ENCODE measurements at regions not wholly inside any gene's neighbourhood (a gene's known extent, or its start where the extent isn't known, plus 50 kb on each side); places are given as distances from the start of the nearest gene placed in this dataset.

DNA sequence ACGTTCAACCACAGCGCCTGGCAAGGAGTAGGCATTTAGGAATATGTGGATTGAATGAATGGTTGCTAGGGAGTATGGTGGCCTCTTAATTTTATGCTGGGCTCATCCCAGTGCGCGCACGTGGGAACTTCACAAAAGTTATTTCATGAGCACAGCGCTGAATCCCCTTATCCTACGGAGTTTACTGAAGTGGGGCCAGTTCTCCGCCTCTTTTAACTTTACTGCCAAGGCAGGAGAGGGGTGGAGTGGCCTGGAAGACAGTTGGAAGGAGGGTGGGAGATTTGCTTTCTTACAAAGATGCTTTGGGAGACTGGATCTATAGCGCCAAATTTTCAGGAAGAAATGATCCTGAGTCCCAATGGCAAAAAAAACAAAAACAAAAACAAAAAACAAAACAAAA is 326.5 kb downstream of the SH3GL2 start:
- ChIA-PET POLR2A (no interaction called here), CTCF (no interaction called here)
- 35% methylated on average over 2 of the region's 9 CpGs for WGBS (ENCODE audit: insufficient coverage)
- no peaks in the 10 kb centered on the region for H3K79me2 ChIP-seq (ENCODE audit: control insufficient read depth, insufficient read depth, low read length)
- peaks cover 25% of the 10 kb centered on the region for H3K27me3 Mint-ChIP-seq
- no peak overlapping the region for H3K4me3 Mint-ChIP-seq
- no peak overlapping the region for H3K4me3 ChIP-seq (ENCODE audit: control extremely low read depth in 1 of 5, extremely low read depth in 1 of 5, insufficient read depth in 1 of 5, low read depth in 2 of 5, low read length in 4 of 5)
- no peaks in the 10 kb centered on the region for H4K20me1 ChIP-seq (ENCODE audit: control insufficient read depth, insufficient read depth, low read length, poor library complexity, severe bottlenecking)
- ATAC-seq (ENCODE audit: low read depth) (no peak), DNase-seq (no peak)
- no peaks in the 10 kb centered on the region for H3K9me3 Mint-ChIP-seq (ENCODE audit: insufficient read depth)
- peaks cover 0 to 17% (median 0%) of the 10 kb centered on the region in 3 donors for H3K9me3 ChIP-seq (ENCODE audit: control extremely low read depth in 1 of 3, control insufficient read depth in 2 of 3, insufficient read depth in 1 of 3, low read length in 2 of 3)
- H3K9ac ChIP-seq (ENCODE audit: low read length) = no peak overlapping the region
- H3K27ac Mint-ChIP-seq = no peak overlapping the region
- TF ChIP-seq EZH2 (IDR thresholded peaks at IDR 0.05; ENCODE audit: borderline replicate concordance, insufficient read depth, low read depth, low read length, poor library complexity, severe bottlenecking) = no peak
- TF ChIP-seq, protein P1, sequence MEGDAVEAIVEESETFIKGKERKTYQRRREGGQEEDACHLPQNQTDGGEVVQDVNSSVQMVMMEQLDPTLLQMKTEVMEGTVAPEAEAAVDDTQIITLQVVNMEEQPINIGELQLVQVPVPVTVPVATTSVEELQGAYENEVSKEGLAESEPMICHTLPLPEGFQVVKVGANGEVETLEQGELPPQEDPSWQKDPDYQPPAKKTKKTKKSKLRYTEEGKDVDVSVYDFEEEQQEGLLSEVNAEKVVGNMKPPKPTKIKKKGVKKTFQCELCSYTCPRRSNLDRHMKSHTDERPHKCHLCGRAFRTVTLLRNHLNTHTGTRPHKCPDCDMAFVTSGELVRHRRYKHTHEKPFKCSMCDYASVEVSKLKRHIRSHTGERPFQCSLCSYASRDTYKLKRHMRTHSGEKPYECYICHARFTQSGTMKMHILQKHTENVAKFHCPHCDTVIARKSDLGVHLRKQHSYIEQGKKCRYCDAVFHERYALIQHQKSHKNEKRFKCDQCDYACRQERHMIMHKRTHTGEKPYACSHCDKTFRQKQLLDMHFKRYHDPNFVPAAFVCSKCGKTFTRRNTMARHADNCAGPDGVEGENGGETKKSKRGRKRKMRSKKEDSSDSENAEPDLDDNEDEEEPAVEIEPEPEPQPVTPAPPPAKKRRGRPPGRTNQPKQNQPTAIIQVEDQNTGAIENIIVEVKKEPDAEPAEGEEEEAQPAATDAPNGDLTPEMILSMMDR (IDR thresholded peaks at IDR 0.05) = no peak
- H2AFZ ChIP-seq (ENCODE audit: insufficient read depth, low read depth, low read length, poor library complexity, severe bottlenecking) = no peak overlapping the region
- intact Hi-C loops (cut with micrococcal nuclease) = no loop called here
- H3K27me3 ChIP-seq (replicated peaks in 1 of 4; ENCODE audit: control extremely low read depth in 1 of 4, control insufficient read depth in 3 of 4, insufficient read depth in 4 of 4, low read length in 3 of 4) = peaks cover 0 to 19% (median 3%) of the 10 kb centered on the region in 4 experiments
- no peaks in the 10 kb centered on the region for H3K4me1 Mint-ChIP-seq
- no peaks in the 10 kb centered on the region for H3K4me1 ChIP-seq (ENCODE audit: control insufficient read depth in 2 of 2, insufficient read depth in 2 of 2, low read length in 2 of 2)
- H3K36me3 ChIP-seq (replicated peaks in 1 of 2; ENCODE audit: control extremely low read depth in 1 of 2, control insufficient read depth in 1 of 2, extremely low read depth in 1 of 2, insufficient read depth in 2 of 2, low read length in 1 of 2) = no peaks in the 10 kb centered on the region
- H3K27ac ChIP-seq (ENCODE audit: low read length in 2 of 2) = no peak overlapping the region
- H3K4me2 ChIP-seq (replicated peaks; ENCODE audit: low read depth, low read length, poor library complexity, severe bottlenecking) = no peak overlapping the region

DNA sequence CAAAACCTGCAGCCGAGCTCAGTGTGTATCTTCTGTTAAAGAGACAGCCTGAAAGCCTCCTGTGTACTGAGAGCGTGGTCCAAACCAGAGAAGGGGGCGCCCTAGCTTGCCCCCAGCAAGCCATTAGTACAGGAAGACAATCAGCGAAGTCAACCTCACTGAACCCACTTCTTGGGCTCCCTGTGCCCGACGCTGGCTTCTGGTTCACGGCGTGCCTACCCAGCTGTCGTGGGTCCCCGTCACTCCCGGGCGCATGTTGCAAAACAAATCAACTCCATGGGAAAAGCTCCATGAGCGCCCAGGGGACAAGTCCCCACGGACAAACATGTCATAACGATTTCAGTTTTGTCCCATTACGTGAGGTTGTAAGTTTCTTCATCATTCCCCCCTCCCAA is 326.9 kb downstream of the SH3GL2 start:
- Mint-ChIP-seq H3K4me3 (no peak overlapping the region), H3K27me3 (peaks cover 25% of the 10 kb centered on the region), H3K4me1 (no peaks in the 10 kb centered on the region), H3K9me3 (ENCODE audit: insufficient read depth) (no peaks in the 10 kb centered on the region), H3K27ac (no peak overlapping the region)
- H3K36me3 ChIP-seq (replicated peaks in 1 of 2; ENCODE audit: control extremely low read depth in 1 of 2, control insufficient read depth in 1 of 2, extremely low read depth in 1 of 2, insufficient read depth in 2 of 2, low read length in 1 of 2) = no peaks in the 10 kb centered on the region
- no peaks in the 10 kb centered on the region for H3K4me1 ChIP-seq (ENCODE audit: control insufficient read depth in 2 of 2, insufficient read depth in 2 of 2, low read length in 2 of 2)
- H2AFZ ChIP-seq (ENCODE audit: insufficient read depth, low read depth, low read length, poor library complexity, severe bottlenecking) = no peak overlapping the region
- H3K4me2 ChIP-seq (replicated peaks; ENCODE audit: low read depth, low read length, poor library complexity, severe bottlenecking) = no peak overlapping the region
- ChIA-PET POLR2A (no interaction called here), CTCF (no interaction called here)
- H3K27ac ChIP-seq (ENCODE audit: low read length in 2 of 2) = no peak overlapping the region
- WGBS (ENCODE audit: insufficient coverage) = 11% methylated on average over 16 of the region's 16 CpGs
- H3K79me2 ChIP-seq (ENCODE audit: control insufficient read depth, insufficient read depth, low read length) = no peaks in the 10 kb centered on the region
- H3K9ac ChIP-seq (ENCODE audit: low read length) = no peak overlapping the region
- peaks cover 0 to 17% (median 0%) of the 10 kb centered on the region in 3 donors for H3K9me3 ChIP-seq (ENCODE audit: control extremely low read depth in 1 of 3, control insufficient read depth in 2 of 3, insufficient read depth in 1 of 3, low read length in 2 of 3)
- no peak for ATAC-seq (ENCODE audit: low read depth)
- intact Hi-C loops (cut with micrococcal nuclease) = no loop called here
- peaks cover 0 to 19% (median 3%) of the 10 kb centered on the region in 4 experiments for H3K27me3 ChIP-seq (replicated peaks in 1 of 4; ENCODE audit: control extremely low read depth in 1 of 4, control insufficient read depth in 3 of 4, insufficient read depth in 4 of 4, low read length in 3 of 4)
- TF ChIP-seq, protein P1 (IDR thresholded peaks at IDR 0.05) = no peak
- TF ChIP-seq EZH2 (IDR thresholded peaks at IDR 0.05; ENCODE audit: borderline replicate concordance, insufficient read depth, low read depth, low read length, poor library complexity, severe bottlenecking) = no peak
- no peak overlapping the region for H3K4me3 ChIP-seq (ENCODE audit: control extremely low read depth in 1 of 5, extremely low read depth in 1 of 5, insufficient read depth in 1 of 5, low read depth in 2 of 5, low read length in 4 of 5)
- H4K20me1 ChIP-seq (ENCODE audit: control insufficient read depth, insufficient read depth, low read length, poor library complexity, severe bottlenecking) = no peaks in the 10 kb centered on the region
- DNase-seq = no peak

Measured in B cell (primary cell).